HepG2 (cell line): ENCODE measurements at regions not wholly inside any gene's neighbourhood (a gene's known extent, or its start where the extent isn't known, plus 50 kb on each side); places are given as distances from the start of the nearest gene placed in this dataset.

Source experiments
- ARNTL ChIP-seq: sonication (generic); formaldehyde crosslinking; IDR thresholded peaks from 2 replicates; pipeline ENCODE4 v1.4.0; 2020; ENCODE audit warnings: mild to moderate bottlenecking, missing genetic modification reagents
- ASH2L ChIP-seq: fragments of 300-600, 200-600 bp; sonication (generic); IDR thresholded peaks from 2 replicates; pipeline ENCODE4 v1.7.0; 2017; ENCODE audit warnings: low read depth, mild to moderate bottlenecking, moderate library complexity, mixed read lengths, low read length; ENCODE audit not compliant: insufficient read length
- ATRX ChIP-seq: sonication (generic); formaldehyde crosslinking; IDR thresholded peaks from 2 replicates; pipeline ENCODE4 v1.4.0; 2020; ENCODE audit warnings: missing genetic modification reagents, borderline replicate concordance
- BATF2 ChIP-seq: sonication (generic); formaldehyde crosslinking; IDR thresholded peaks from 2 replicates; pipeline ENCODE4 v1.8.0; 2022; ENCODE audit warnings: mild to moderate bottlenecking, missing genetic modification reagents, moderate library complexity
- CHD4 ChIP-seq: fragments of 200-600 bp; sonication (generic); IDR thresholded peaks from 2 replicates; pipeline ENCODE4 v1.7.0; 2017; ENCODE audit warnings: mild to moderate bottlenecking, low read length, borderline replicate concordance
- E2F1 ChIP-seq: sonication (generic); formaldehyde crosslinking; IDR thresholded peaks from 2 replicates; pipeline ENCODE4 v1.5.0; 2020; ENCODE audit warnings: missing genetic modification reagents
- TF ChIP-seq, protein P1 (sequence below): sonication (generic); formaldehyde crosslinking; IDR thresholded peaks from 2 replicates; pipeline ENCODE4 v1.4.0; 2020; ENCODE audit warnings: mild to moderate bottlenecking, missing genetic modification reagents, borderline replicate concordance

DNA sequence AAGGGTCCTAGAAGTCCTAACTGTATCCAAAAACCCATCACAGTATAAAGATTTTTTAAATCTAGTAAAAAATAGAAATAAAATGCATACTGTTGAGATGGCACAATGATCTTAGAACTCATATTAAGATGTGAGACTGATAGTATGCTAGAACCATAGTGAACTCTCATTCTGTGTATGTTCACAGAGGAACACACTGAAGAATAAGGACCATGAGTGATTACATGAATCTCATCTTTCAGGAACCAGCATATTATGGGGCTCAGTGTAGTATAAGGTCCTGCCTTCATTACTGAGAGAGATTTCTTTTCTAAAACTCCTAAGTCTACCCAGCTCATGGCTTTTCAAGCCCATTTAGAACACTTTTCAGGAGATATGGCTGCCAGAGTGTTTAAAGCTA, 59.8 kb upstream of the RFC3 start (continued):
- TF ChIP-seq ARNTL (CRISPR knock-in tag) (no peak), BATF2 (CRISPR knock-in tag) (no peak), ASH2L (no peak), ATRX (CRISPR knock-in tag) (no peak), CHD4 (no peak), E2F1 (no peak)
- TF ChIP-seq, protein P1, sequence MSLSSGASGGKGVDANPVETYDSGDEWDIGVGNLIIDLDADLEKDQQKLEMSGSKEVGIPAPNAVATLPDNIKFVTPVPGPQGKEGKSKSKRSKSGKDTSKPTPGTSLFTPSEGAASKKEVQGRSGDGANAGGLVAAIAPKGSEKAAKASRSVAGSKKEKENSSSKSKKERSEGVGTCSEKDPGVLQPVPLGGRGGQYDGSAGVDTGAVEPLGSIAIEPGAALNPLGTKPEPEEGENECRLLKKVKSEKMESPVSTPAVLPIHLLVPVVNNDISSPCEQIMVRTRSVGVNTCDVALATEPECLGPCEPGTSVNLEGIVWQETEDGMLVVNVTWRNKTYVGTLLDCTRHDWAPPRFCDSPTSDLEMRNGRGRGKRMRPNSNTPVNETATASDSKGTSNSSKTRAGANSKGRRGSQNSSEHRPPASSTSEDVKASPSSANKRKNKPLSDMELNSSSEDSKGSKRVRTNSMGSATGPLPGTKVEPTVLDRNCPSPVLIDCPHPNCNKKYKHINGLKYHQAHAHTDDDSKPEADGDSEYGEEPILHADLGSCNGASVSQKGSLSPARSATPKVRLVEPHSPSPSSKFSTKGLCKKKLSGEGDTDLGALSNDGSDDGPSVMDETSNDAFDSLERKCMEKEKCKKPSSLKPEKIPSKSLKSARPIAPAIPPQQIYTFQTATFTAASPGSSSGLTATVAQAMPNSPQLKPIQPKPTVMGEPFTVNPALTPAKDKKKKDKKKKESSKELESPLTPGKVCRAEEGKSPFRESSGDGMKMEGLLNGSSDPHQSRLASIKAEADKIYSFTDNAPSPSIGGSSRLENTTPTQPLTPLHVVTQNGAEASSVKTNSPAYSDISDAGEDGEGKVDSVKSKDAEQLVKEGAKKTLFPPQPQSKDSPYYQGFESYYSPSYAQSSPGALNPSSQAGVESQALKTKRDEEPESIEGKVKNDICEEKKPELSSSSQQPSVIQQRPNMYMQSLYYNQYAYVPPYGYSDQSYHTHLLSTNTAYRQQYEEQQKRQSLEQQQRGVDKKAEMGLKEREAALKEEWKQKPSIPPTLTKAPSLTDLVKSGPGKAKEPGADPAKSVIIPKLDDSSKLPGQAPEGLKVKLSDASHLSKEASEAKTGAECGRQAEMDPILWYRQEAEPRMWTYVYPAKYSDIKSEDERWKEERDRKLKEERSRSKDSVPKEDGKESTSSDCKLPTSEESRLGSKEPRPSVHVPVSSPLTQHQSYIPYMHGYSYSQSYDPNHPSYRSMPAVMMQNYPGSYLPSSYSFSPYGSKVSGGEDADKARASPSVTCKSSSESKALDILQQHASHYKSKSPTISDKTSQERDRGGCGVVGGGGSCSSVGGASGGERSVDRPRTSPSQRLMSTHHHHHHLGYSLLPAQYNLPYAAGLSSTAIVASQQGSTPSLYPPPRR = no peak
